SK-N-SH (cell line): ENCODE measurements at regions not wholly inside any gene's neighbourhood (a gene's known extent, or its start where the extent isn't known, plus 50 kb on each side); places are given as distances from the start of the nearest gene placed in this dataset.
"Not testable (repeated sequence)": the region's sequence is repeated elsewhere in the genome, so short reads cannot be mapped to it uniquely, and the experiment has no call there.

Experiments used
- CTCF ChIA-PET: fragments of 300-600, 350-600 bp; formaldehyde crosslinking; extraction: SDS; loops from one replicate; lab custom pipeline; 2021; lab: Yijun Ruan, JAX
- POLR2A ChIA-PET: fragments of 350-600 bp; sonication (Branson Sonifier 250); formaldehyde crosslinking; extraction: SDS; loops from one replicate; lab custom pipeline; 2020; ENCODE audit warnings: antibody characterized with exemption, inconsistent platforms; lab: Yijun Ruan, JAX
- DNase-seq: peaks from one replicate; pipeline ENCODE4 v3.0.0; 2012
- H2AFZ ChIP-seq: fragments of 200-600 bp; sonication (generic); 2 replicates; pipeline ENCODE4 v1.8.1; 2016; ENCODE audit warnings: antibody characterized with exemption, mild to moderate bottlenecking, low read depth
- H3F3A ChIP-seq: fragments of 200-600 bp; sonication (generic); replicated peaks from 2 replicates; pipeline ENCODE3; 2016; ENCODE audit warnings: antibody characterized with exemption, mild to moderate bottlenecking; ENCODE audit not compliant: insufficient read depth
- H3K27ac ChIP-seq, 2 experiments: fragments of 200-500 bp in 1 of 2; fragments of 200-600 bp in 1 of 2; sonication (Bioruptor generic) in 1 of 2; sonication (generic), shearing (Covaris generic) in 1 of 2; 2 replicates each; pipeline versions ENCODE4 v1.5.1 to v1.6.1; 2014 to 2016; ENCODE audit warnings: low read depth in 2 of 2, inconsistent platforms in 1 of 2, low read length in 1 of 2, mild to moderate bottlenecking in 1 of 2, mixed read lengths in 1 of 2
- H3K27me3 ChIP-seq: fragments of 200-600 bp; sonication (generic), shearing (Covaris generic); 2 replicates; pipeline ENCODE4 v1.6.1; 2016; ENCODE audit warnings: mixed run types; ENCODE audit not compliant: insufficient read depth
- H3K36me3 ChIP-seq, 2 experiments: fragments of 200-500 bp in 1 of 2; fragments of 200-600 bp in 1 of 2; sonication (Bioruptor generic) in 1 of 2; sonication (generic) in 1 of 2; replicated peaks in 1 of 2; 2 replicates each; pipeline versions ENCODE3 to v1.5.1; 2014 to 2016; ENCODE audit warnings: low read length in 1 of 2, mild to moderate bottlenecking in 1 of 2; ENCODE audit not compliant: insufficient read depth in 2 of 2, control insufficient read depth in 1 of 2
- H3K4me1 ChIP-seq, 2 experiments: fragments of 200-500 bp in 1 of 2; fragments of 200-600 bp in 1 of 2; sonication (Bioruptor generic) in 1 of 2; sonication (generic), shearing (Covaris generic) in 1 of 2; 2 replicates each; pipeline versions ENCODE4 v1.5.1 to v1.6.1; 2014 to 2016; ENCODE audit warnings: low read depth in 1 of 2, low read length in 1 of 2, mixed run types in 1 of 2; ENCODE audit not compliant: insufficient read depth in 2 of 2, control insufficient read depth in 1 of 2
- H3K4me2 ChIP-seq: fragments of 200-600 bp; sonication (generic), shearing (Covaris generic); 2 replicates; pipeline ENCODE4 v1.6.1; 2017; ENCODE audit warnings: mixed run types
- H3K4me3 ChIP-seq, 2 experiments: fragments of 200-500 bp in 1 of 2; fragments of 200-600 bp in 1 of 2; sonication (Bioruptor generic) in 1 of 2; sonication (generic), shearing (Covaris generic) in 1 of 2; 2 replicates each; pipeline versions ENCODE4 v1.5.1 to v1.8.1; 2014 to 2016; ENCODE audit warnings: low read depth in 2 of 2, inconsistent platforms in 1 of 2, low read length in 1 of 2, mild to moderate bottlenecking in 1 of 2, mixed read lengths in 1 of 2, moderate library complexity in 1 of 2
- H3K79me2 ChIP-seq: fragments of 200-600 bp; sonication (generic); 2 replicates; pipeline ENCODE4 v1.8.1; 2017; ENCODE audit warnings: mild to moderate bottlenecking; ENCODE audit not compliant: insufficient read depth
- H3K9ac ChIP-seq: fragments of 200-600 bp; sonication (generic); 2 replicates; pipeline ENCODE4 v1.6.1; 2017; ENCODE audit warnings: mixed run types
- H3K9me2 ChIP-seq: fragments of 200-600 bp; sonication (generic); 2 replicates; pipeline ENCODE4 v1.6.1; 2017; ENCODE audit warnings: mixed run types
- H3K9me3 ChIP-seq: fragments of 200-600 bp; sonication (generic); 2 replicates; pipeline ENCODE4 v1.6.1; 2017; ENCODE audit warnings: mixed run types, mild to moderate bottlenecking, moderate library complexity
- H4K20me1 ChIP-seq: fragments of 200-600 bp; sonication (generic); 2 replicates; pipeline ENCODE4 v1.6.1; 2017; ENCODE audit warnings: mild to moderate bottlenecking, mixed run types; ENCODE audit not compliant: insufficient read depth
- CHD2 ChIP-seq: fragments of 150-350 bp; IDR thresholded peaks from 2 replicates; pipeline ENCODE4 v1.6.1; 2018; ENCODE audit warnings: low read length; ENCODE audit not compliant: partially characterized antibody
- EZH2phosphoT487 ChIP-seq: fragments of 200-600 bp; sonication (generic); IDR thresholded peaks from 2 replicates; pipeline ENCODE4 v1.6.1; 2017; ENCODE audit warnings: low read depth, mixed run types, mild to moderate bottlenecking, antibody characterized with exemption, moderate library complexity, borderline replicate concordance
- FOSL2 ChIP-seq: IDR thresholded peaks from 2 replicates; pipeline ENCODE4 v1.4.0; 2012; ENCODE audit warnings: low read depth, mild to moderate bottlenecking, moderate library complexity, borderline replicate concordance
- FOXJ3 ChIP-seq: sonication (generic); formaldehyde crosslinking; IDR thresholded peaks from 2 replicates; pipeline ENCODE4 v1.5.1; 2020; ENCODE audit warnings: mild to moderate bottlenecking, missing genetic modification reagents
- GATA2 ChIP-seq: sonication (generic); formaldehyde crosslinking; IDR thresholded peaks from 2 replicates; pipeline ENCODE4 v1.5.0; 2020; ENCODE audit warnings: mild to moderate bottlenecking, missing genetic modification reagents
- JUND ChIP-seq: IDR thresholded peaks from 2 replicates; pipeline ENCODE4 v1.4.0; 2012
- MAX ChIP-seq: IDR thresholded peaks from 2 replicates; pipeline ENCODE4 v1.4.0; 2012; ENCODE audit warnings: low read depth
- MEF2A ChIP-seq: IDR thresholded peaks from 2 replicates; pipeline ENCODE4 v1.4.0; 2012; ENCODE audit warnings: low read depth, borderline replicate concordance
- MXI1 ChIP-seq: IDR thresholded peaks from 2 replicates; pipeline ENCODE4 v1.6.1; 2012; ENCODE audit warnings: mild to moderate bottlenecking, low read depth, low read length, improper control_type of control experiment
- PBX3 ChIP-seq: IDR thresholded peaks from 2 replicates; pipeline ENCODE4; 2012
- POLR2AphosphoS5 ChIP-seq: IDR thresholded peaks from 2 replicates; pipeline ENCODE4 v1.6.1; 2012; ENCODE audit warnings: low read depth, low read length
- REST ChIP-seq: IDR thresholded peaks from 2 replicates; pipeline ENCODE4 v1.6.1; 2012; ENCODE audit warnings: mild to moderate bottlenecking, low read depth, low read length, moderate library complexity
- RXRA ChIP-seq: IDR thresholded peaks from 2 replicates; pipeline ENCODE4 v1.4.0; 2012; ENCODE audit warnings: low read depth, mild to moderate bottlenecking, borderline replicate concordance
- SIN3A ChIP-seq: IDR thresholded peaks from 2 replicates; pipeline ENCODE4 v1.6.1; 2012; ENCODE audit warnings: low read depth, mild to moderate bottlenecking, low read length, moderate library complexity, borderline replicate concordance
- TAF1 ChIP-seq: IDR thresholded peaks from 2 replicates; pipeline ENCODE4 v1.6.1; 2012; ENCODE audit warnings: low read depth, mild to moderate bottlenecking, low read length, moderate library complexity, borderline replicate concordance
- YY1 ChIP-seq: IDR thresholded peaks from 2 replicates; pipeline ENCODE4 v1.4.0; 2012; ENCODE audit warnings: low read depth, mild to moderate bottlenecking
- ZBTB33 ChIP-seq: IDR thresholded peaks from 2 replicates; pipeline ENCODE4 v1.4.0; 2012; ENCODE audit warnings: low read depth, borderline replicate concordance
- WGBS: methylation state at CpG from one replicate; pipeline ENCODE4 v1.1.6; 2017; ENCODE audit warnings: low lambda C conversion rate; 5-methylcytosine and 5-hydroxymethylcytosine counted together

- H3K9me3 ChIP-seq, H3K9me2 ChIP-seq, H4K20me1 ChIP-seq, H2AFZ ChIP-seq, H3K79me2 ChIP-seq, H3K4me3 ChIP-seq, H3K36me3 ChIP-seq, H3K27ac ChIP-seq, H3K27me3 ChIP-seq, H3K9ac ChIP-seq, POLR2A ChIA-PET, H3K4me2 ChIP-seq, DNase-seq: not testable (repeated sequence)
- H3F3A ChIP-seq: peaks cover 15% of the 10 kb centered on the region
- H3K4me1 ChIP-seq: peaks cover 15 to 17% of the 10 kb centered on the region in 2 experiments
- CTCF ChIA-PET: interaction anchor here (2.1 kb wide), 1 partner anchor 14 kb away, joined by 10 read pairs; no protein-coding TSS in a partner anchor
Observed at GRCh38 chr10:114717881-114718280, 59.8 kb upstream of the ABLIM1 start.

- Histone ChIP-seq H4K20me1 (no peaks in the 10 kb centered on the region), H3K36me3 (no peaks in the 10 kb centered on the region), H3K4me1 (peaks cover 15 to 18% of the 10 kb centered on the region in 2 experiments), H3K79me2 (no peaks in the 10 kb centered on the region), H3K27me3 (no peaks in the 10 kb centered on the region), H3K9me2 (no peaks in the 10 kb centered on the region), H3K4me2 (no peak overlapping the region), H3K9me3 (no peaks in the 10 kb centered on the region), H3K4me3 (no peak overlapping the region), H3K9ac (no peak overlapping the region), H3K27ac (no peak overlapping the region), H2AFZ (no peak overlapping the region), H3F3A (peaks cover 15% of the 10 kb centered on the region)
- TF ChIP-seq RXRA: no peak
- no peak for TF ChIP-seq REST
- TF ChIP-seq MXI1: no peak
- TF ChIP-seq FOSL2: no peak
- no peak for TF ChIP-seq YY1
- TF ChIP-seq EZH2phosphoT487: no peak
- no peak for TF ChIP-seq GATA2 (CRISPR knock-in tag)
- no peak for TF ChIP-seq MAX
- no peak for TF ChIP-seq FOXJ3
- TF ChIP-seq JUND: no peak
- TF ChIP-seq MEF2A: no peak
- no peak for TF ChIP-seq SIN3A
- no peak for TF ChIP-seq CHD2
- no peak for TF ChIP-seq TAF1
- TF ChIP-seq POLR2AphosphoS5: no peak
- TF ChIP-seq ZBTB33: no peak
- no peak for TF ChIP-seq PBX3
- POLR2A ChIA-PET: no interaction called here
- WGBS: 88% methylated on average over 3 of the region's 3 CpGs
- DNase-seq: no peak
- CTCF ChIA-PET: no interaction called here
Observed at GRCh38 chr10:114718374-114718773, 60.3 kb upstream of the ABLIM1 start.
